ENCODE measurements at regions not wholly inside any gene's neighbourhood (a gene's known extent, or its start where the extent isn't known, plus 50 kb on each side); places are given as distances from the start of the nearest gene placed in this dataset.
"Not testable (repeated sequence)": the region's sequence is repeated elsewhere in the genome, so short reads cannot be mapped to it uniquely, and the experiment has no call there.

DNA sequence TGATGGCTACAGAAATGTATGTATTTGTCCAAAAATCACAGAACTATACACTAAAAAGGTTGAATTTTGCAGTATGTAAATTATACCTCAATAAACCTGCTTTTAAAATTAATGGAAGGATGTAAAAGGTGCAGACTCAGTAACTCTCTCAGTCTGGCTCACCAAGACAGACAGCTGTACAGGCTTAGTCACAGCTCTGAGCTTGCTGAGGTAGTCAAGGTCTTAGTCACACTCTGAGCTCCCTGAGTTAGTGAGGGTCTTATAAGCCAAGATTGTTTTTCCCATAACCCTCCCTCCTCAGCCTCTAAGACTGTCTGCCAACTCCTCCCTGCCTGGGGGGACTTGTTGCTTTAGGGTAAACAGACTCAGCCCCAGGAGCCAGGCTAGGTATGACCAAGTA lies 59.3 kb upstream of the IZUMO1R start:
- no peak overlapping the region for H3K56ac ChIP-seq (ENCODE audit: insufficient read length, low read depth, low read length)
- Mint-ChIP-seq H3K36me3 (ENCODE audit: insufficient read depth in 1 of 3, low read depth in 3 of 3) (peaks cover 2 to 15% (median 10%) of the 10 kb centered on the region in 3 experiments; a peak in 5 of 7 replicates), H3K27ac (no peak overlapping the region), H3K4me3 (no peak overlapping the region), H3K27me3 (ENCODE audit: low read depth) (peaks cover 5% of the 10 kb centered on the region), H3K9me3 (peaks cover 17 to 25% of the 10 kb centered on the region in 2 experiments), H3K4me1 (no peaks in the 10 kb centered on the region)
- no peak overlapping the region for H3K4ac ChIP-seq (ENCODE audit: low read depth, low read length)
- H2BK5ac ChIP-seq (ENCODE audit: insufficient read length, low read length) = no peak overlapping the region
- no peak overlapping the region for H3K14ac ChIP-seq (ENCODE audit: insufficient read depth, low read length)
- H2AK5ac ChIP-seq (ENCODE audit: insufficient read length, low read length) = no peak overlapping the region
- H4K8ac ChIP-seq (replicated peaks; ENCODE audit: insufficient read length, low read depth, low read length) = no peak overlapping the region
- no peak overlapping the region for H3K23ac ChIP-seq (ENCODE audit: insufficient read length, low read depth, low read length)
- H3K27ac ChIP-seq (ENCODE audit: insufficient read length, low read depth, low read length) = no peak overlapping the region
- no peak for DNase-seq
- H3K18ac ChIP-seq (ENCODE audit: insufficient read length, low read depth, low read length) = no peak overlapping the region
- no peaks in the 10 kb centered on the region for H4K20me1 ChIP-seq (ENCODE audit: control insufficient read depth, insufficient read depth, insufficient read length)
- no peak overlapping the region for H2BK20ac ChIP-seq (ENCODE audit: low read depth, low read length, poor library complexity, severe bottlenecking)
- TF ChIP-seq, protein P1, sequence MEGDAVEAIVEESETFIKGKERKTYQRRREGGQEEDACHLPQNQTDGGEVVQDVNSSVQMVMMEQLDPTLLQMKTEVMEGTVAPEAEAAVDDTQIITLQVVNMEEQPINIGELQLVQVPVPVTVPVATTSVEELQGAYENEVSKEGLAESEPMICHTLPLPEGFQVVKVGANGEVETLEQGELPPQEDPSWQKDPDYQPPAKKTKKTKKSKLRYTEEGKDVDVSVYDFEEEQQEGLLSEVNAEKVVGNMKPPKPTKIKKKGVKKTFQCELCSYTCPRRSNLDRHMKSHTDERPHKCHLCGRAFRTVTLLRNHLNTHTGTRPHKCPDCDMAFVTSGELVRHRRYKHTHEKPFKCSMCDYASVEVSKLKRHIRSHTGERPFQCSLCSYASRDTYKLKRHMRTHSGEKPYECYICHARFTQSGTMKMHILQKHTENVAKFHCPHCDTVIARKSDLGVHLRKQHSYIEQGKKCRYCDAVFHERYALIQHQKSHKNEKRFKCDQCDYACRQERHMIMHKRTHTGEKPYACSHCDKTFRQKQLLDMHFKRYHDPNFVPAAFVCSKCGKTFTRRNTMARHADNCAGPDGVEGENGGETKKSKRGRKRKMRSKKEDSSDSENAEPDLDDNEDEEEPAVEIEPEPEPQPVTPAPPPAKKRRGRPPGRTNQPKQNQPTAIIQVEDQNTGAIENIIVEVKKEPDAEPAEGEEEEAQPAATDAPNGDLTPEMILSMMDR (conservative IDR thresholded peaks at IDR 0.05) = no peak
- H3K23me2 ChIP-seq (ENCODE audit: insufficient read length, low read depth, low read length, poor library complexity, severe bottlenecking) = no peaks in the 10 kb centered on the region
- no peak overlapping the region for H2BK15ac ChIP-seq (ENCODE audit: low read depth, low read length)
- H3K9me3 ChIP-seq (ENCODE audit: control insufficient read depth, low read depth, low read length) = no peaks in the 10 kb centered on the region
- H2BK120ac ChIP-seq (ENCODE audit: low read depth, low read length, poor library complexity, severe bottlenecking) = no peak overlapping the region
- H2BK12ac ChIP-seq (ENCODE audit: insufficient read length, low read depth, low read length) = no peak overlapping the region
- no peak overlapping the region for H2AFZ ChIP-seq (ENCODE audit: low read length)
- no peaks in the 10 kb centered on the region for H3K79me1 ChIP-seq (ENCODE audit: insufficient read depth, low read depth, low read length, poor library complexity, severe bottlenecking)
- H4K91ac ChIP-seq (ENCODE audit: insufficient read length, low read depth, low read length) = no peak overlapping the region
- no peak overlapping the region for H3T11ph ChIP-seq (ENCODE audit: low read length)
- H3K79me2 ChIP-seq (ENCODE audit: insufficient read depth, low read length) = no peaks in the 10 kb centered on the region
- no peaks in the 10 kb centered on the region for H3K27me3 ChIP-seq (ENCODE audit: insufficient read depth, low read length)
- H3K4me2 ChIP-seq (ENCODE audit: insufficient read depth, insufficient read length, low read length) = no peak overlapping the region
- no peak overlapping the region for H3K9ac ChIP-seq (ENCODE audit: extremely low read depth, insufficient read length, low read length)
- H4K5ac ChIP-seq (ENCODE audit: insufficient read length, low read depth, low read length) = no peak overlapping the region
- H3K4me1 ChIP-seq (ENCODE audit: insufficient read depth, low read length) = no peaks in the 10 kb centered on the region

DNA sequence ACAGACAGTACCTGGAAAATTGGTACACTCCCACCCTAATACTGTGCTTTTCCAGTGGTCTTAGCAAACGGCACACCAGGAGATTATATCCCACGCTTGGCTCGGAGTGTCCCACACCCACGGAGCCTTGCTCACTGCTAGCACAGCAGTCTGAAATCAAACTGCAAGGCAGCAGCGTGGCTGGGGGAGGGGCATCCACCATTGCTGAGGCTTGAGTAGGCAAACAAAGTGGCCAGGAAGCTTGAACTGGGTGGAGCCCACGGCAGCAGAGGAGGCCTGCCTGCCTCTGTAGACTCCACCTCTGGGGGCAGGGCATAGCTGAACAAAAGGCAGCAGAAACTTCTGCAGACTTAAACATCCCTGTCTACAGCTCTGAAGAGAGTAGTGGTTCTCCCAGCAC lies 56.1 kb upstream of the IZUMO1R start:
- Mint-ChIP-seq H3K9me3 (peaks cover 21 to 40% of the 10 kb centered on the region in 2 experiments), H3K27me3 (ENCODE audit: low read depth) (peaks cover 17% of the 10 kb centered on the region), H3K36me3 (ENCODE audit: insufficient read depth in 1 of 3, low read depth in 3 of 3) (peaks cover 5 to 22% (median 20%) of the 10 kb centered on the region in 3 experiments)
- not testable (repeated sequence) for H3K27ac Mint-ChIP-seq; H3K4ac ChIP-seq (ENCODE audit: low read depth, low read length); H3K79me1 ChIP-seq (ENCODE audit: insufficient read depth, low read depth, low read length, poor library complexity, severe bottlenecking); H3T11ph ChIP-seq (ENCODE audit: low read length); H2BK15ac ChIP-seq (ENCODE audit: low read depth, low read length); H4K5ac ChIP-seq (ENCODE audit: insufficient read length, low read depth, low read length); H3K4me1 ChIP-seq (ENCODE audit: insufficient read depth, low read length); H3K27ac ChIP-seq (ENCODE audit: insufficient read length, low read depth, low read length); H3K23ac ChIP-seq (ENCODE audit: insufficient read length, low read depth, low read length); H3K14ac ChIP-seq (ENCODE audit: insufficient read depth, low read length); H3K9me3 ChIP-seq (ENCODE audit: control insufficient read depth, low read depth, low read length); H3K27me3 ChIP-seq (ENCODE audit: insufficient read depth, low read length); H4K8ac ChIP-seq (replicated peaks; ENCODE audit: insufficient read length, low read depth, low read length); H3K23me2 ChIP-seq (ENCODE audit: insufficient read length, low read depth, low read length, poor library complexity, severe bottlenecking); H2BK12ac ChIP-seq (ENCODE audit: insufficient read length, low read depth, low read length); H3K18ac ChIP-seq (ENCODE audit: insufficient read length, low read depth, low read length); H2BK120ac ChIP-seq (ENCODE audit: low read depth, low read length, poor library complexity, severe bottlenecking); H3K4me1 Mint-ChIP-seq; H2BK20ac ChIP-seq (ENCODE audit: low read depth, low read length, poor library complexity, severe bottlenecking); H2AK5ac ChIP-seq (ENCODE audit: insufficient read length, low read length); H2AFZ ChIP-seq (ENCODE audit: low read length); H3K79me2 ChIP-seq (ENCODE audit: insufficient read depth, low read length); H3K9ac ChIP-seq (ENCODE audit: extremely low read depth, insufficient read length, low read length); DNase-seq; H4K20me1 ChIP-seq (ENCODE audit: control insufficient read depth, insufficient read depth, insufficient read length); H3K4me3 Mint-ChIP-seq; H3K4me2 ChIP-seq (ENCODE audit: insufficient read depth, insufficient read length, low read length); H4K91ac ChIP-seq (ENCODE audit: insufficient read length, low read depth, low read length); H2BK5ac ChIP-seq (ENCODE audit: insufficient read length, low read length); H3K56ac ChIP-seq (ENCODE audit: insufficient read length, low read depth, low read length)
- no CpG with 5 or more reads among the region's 6 CpGs for WGBS (ENCODE audit: extremely low coverage, insufficient read length, low lambda C conversion rate)
